DOHH2 (cell line): ENCODE measurements at regions not wholly inside any gene's neighbourhood (a gene's known extent, or its start where the extent isn't known, plus 50 kb on each side); places are given as distances from the start of the nearest gene placed in this dataset.

Experiments used
- H3F3A ChIP-seq: fragments of 200-600 bp; sonication (generic), shearing (Covaris generic); 2 replicates; pipeline ENCODE4 v1.6.0; 2016; ENCODE audit warnings: antibody characterized with exemption, mild to moderate bottlenecking; ENCODE audit not compliant: control insufficient read depth, insufficient read depth
- H3K27ac ChIP-seq: fragments of 200-600 bp; sonication (generic); 2 replicates; pipeline ENCODE4 v1.5.1; 2014; ENCODE audit warnings: low read depth, mild to moderate bottlenecking, low read length, moderate library complexity
- H3K27me3 ChIP-seq: fragments of 200-600 bp; sonication (generic); 2 replicates; pipeline ENCODE4 v1.6.1; 2014; ENCODE audit warnings: mild to moderate bottlenecking, low read length, mixed read lengths; ENCODE audit not compliant: control insufficient read depth
- H3K36me3 ChIP-seq: fragments of 200-600 bp; sonication (generic); 2 replicates; pipeline ENCODE4 v1.6.1; 2014; ENCODE audit warnings: mild to moderate bottlenecking, low read length, moderate library complexity, mixed read lengths; ENCODE audit not compliant: control insufficient read depth
- H3K4me1 ChIP-seq: fragments of 200-600 bp; sonication (generic); 2 replicates; pipeline ENCODE4 v1.6.1; 2014; ENCODE audit warnings: mild to moderate bottlenecking, low read length, mixed read lengths; ENCODE audit not compliant: control insufficient read depth
- H3K4me2 ChIP-seq: fragments of 200-600 bp; sonication (generic); 2 replicates; pipeline ENCODE4 v1.6.0; 2014; ENCODE audit warnings: mild to moderate bottlenecking, low read length, moderate library complexity
- H3K4me3 ChIP-seq: fragments of 200-600 bp; sonication (generic); 2 replicates; pipeline ENCODE4 v1.5.1; 2014; ENCODE audit warnings: mild to moderate bottlenecking, low read length, mixed read lengths
- H3K79me2 ChIP-seq: fragments of 200-600 bp; sonication (generic); 2 replicates; pipeline ENCODE4 v1.6.1; 2014; ENCODE audit warnings: mild to moderate bottlenecking, low read length, mixed read lengths; ENCODE audit not compliant: control insufficient read depth
- H3K9me2 ChIP-seq: fragments of 200-600 bp; sonication (generic); replicated peaks from 2 replicates; pipeline ENCODE4 v1.6.1; 2014; ENCODE audit warnings: mild to moderate bottlenecking, low read length, mixed read lengths; ENCODE audit not compliant: control insufficient read depth
- H3K9me3 ChIP-seq: fragments of 200-600 bp; sonication (generic); 2 replicates; pipeline ENCODE4 v1.6.1; 2014; ENCODE audit warnings: antibody characterized with exemption, low read length, mixed read lengths; ENCODE audit not compliant: control insufficient read depth, insufficient read depth
- H4K20me1 ChIP-seq: fragments of 200-600 bp; sonication (generic); 2 replicates; pipeline ENCODE4 v1.6.0; 2014; ENCODE audit warnings: low read depth, mild to moderate bottlenecking, antibody characterized with exemption, low read length, moderate library complexity; ENCODE audit not compliant: control insufficient read depth, insufficient read depth
- EZH2phosphoT487 ChIP-seq: fragments of 200-600 bp; sonication (generic); IDR thresholded peaks from 2 replicates; pipeline ENCODE4 v1.6.1; 2017; ENCODE audit warnings: borderline replicate concordance, mild to moderate bottlenecking, antibody characterized with exemption, low read length, moderate library complexity, mixed read lengths
- TF ChIP-seq, protein P1 (sequence below): fragments of 200-600 bp; sonication (generic); IDR thresholded peaks from one replicate; pipeline ENCODE4 v1.5.1; 2014; ENCODE audit warnings: antibody characterized with exemption, mild to moderate bottlenecking, low read depth, low read length; ENCODE audit not compliant: poor library complexity, severe bottlenecking

DNA sequence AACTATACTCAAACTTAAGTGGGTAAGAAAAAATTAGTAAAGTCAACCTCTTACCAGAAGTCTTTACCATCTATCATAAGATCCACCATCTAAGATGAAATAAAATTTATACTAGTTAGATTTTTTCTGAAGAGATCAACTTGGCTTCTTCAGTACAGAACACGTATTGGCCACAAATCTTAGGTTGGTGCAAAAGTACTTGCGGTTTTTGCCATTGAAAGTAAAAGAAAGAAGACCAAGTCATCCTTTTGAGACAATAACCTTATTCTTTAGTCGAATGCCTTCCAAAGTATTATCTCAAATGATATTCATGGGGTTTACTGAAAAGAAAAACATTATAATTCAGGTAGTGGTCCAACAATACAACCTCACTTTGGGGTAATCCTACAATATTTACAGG is 292.6 kb upstream of the PTCHD4 start:
- Histone ChIP-seq H3K9me2 (no peaks in the 10 kb centered on the region), H3K79me2 (no peaks in the 10 kb centered on the region), H3K4me2 (no peak overlapping the region), H3F3A (no peaks in the 10 kb centered on the region), H3K27ac (no peak overlapping the region), H3K9me3 (no peaks in the 10 kb centered on the region), H3K36me3 (no peaks in the 10 kb centered on the region), H3K4me3 (no peak overlapping the region), H4K20me1 (no peaks in the 10 kb centered on the region), H3K27me3 (no peaks in the 10 kb centered on the region), H3K4me1 (no peaks in the 10 kb centered on the region)
- TF ChIP-seq EZH2phosphoT487: no peak
- TF ChIP-seq, protein P1, sequence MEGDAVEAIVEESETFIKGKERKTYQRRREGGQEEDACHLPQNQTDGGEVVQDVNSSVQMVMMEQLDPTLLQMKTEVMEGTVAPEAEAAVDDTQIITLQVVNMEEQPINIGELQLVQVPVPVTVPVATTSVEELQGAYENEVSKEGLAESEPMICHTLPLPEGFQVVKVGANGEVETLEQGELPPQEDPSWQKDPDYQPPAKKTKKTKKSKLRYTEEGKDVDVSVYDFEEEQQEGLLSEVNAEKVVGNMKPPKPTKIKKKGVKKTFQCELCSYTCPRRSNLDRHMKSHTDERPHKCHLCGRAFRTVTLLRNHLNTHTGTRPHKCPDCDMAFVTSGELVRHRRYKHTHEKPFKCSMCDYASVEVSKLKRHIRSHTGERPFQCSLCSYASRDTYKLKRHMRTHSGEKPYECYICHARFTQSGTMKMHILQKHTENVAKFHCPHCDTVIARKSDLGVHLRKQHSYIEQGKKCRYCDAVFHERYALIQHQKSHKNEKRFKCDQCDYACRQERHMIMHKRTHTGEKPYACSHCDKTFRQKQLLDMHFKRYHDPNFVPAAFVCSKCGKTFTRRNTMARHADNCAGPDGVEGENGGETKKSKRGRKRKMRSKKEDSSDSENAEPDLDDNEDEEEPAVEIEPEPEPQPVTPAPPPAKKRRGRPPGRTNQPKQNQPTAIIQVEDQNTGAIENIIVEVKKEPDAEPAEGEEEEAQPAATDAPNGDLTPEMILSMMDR: no peak

GRCh38 chr6:48401016-48401415 is 290.0 kb upstream of the PTCHD4 start:
- Histone ChIP-seq H3K36me3 (no peaks in the 10 kb centered on the region), H3K9me3 (no peaks in the 10 kb centered on the region), H3K4me2 (no peak overlapping the region), H3K79me2 (no peaks in the 10 kb centered on the region), H4K20me1 (no peaks in the 10 kb centered on the region), H3F3A (no peaks in the 10 kb centered on the region), H3K27ac (no peak overlapping the region), H3K9me2 (no peaks in the 10 kb centered on the region), H3K27me3 (no peaks in the 10 kb centered on the region), H3K4me3 (no peak overlapping the region), H3K4me1 (no peaks in the 10 kb centered on the region)
- no peak for TF ChIP-seq EZH2phosphoT487
- TF ChIP-seq, protein P1: no peak

DNA sequence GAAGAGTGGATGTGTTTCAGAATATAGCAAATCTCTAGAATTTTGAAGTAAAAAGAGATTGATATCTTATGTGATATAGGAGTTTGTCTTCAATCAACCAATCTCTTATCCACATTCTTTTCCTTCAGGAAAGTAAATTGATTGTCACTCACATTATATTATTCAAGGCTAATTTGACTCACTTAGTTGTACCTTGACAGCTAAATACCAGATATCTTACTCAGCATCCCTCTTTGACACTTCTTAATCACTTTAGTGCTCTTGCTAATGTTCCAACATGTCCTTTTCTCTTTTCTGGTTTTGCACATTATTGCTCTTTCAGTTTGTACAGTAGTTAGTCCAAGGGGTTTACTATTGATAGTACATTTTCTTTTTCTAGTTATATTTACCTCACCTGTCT is 286.9 kb upstream of the PTCHD4 start:
- Histone ChIP-seq H3K4me3 (no peak overlapping the region), H3K9me2 (no peaks in the 10 kb centered on the region; the same call in 1 of the 2 replicates), H3K4me2 (no peak overlapping the region), H3K4me1 (no peaks in the 10 kb centered on the region), H3K9me3 (no peaks in the 10 kb centered on the region), H3K79me2 (no peaks in the 10 kb centered on the region), H3K27ac (no peak overlapping the region), H3F3A (no peaks in the 10 kb centered on the region), H3K36me3 (no peaks in the 10 kb centered on the region), H3K27me3 (no peaks in the 10 kb centered on the region), H4K20me1 (no peaks in the 10 kb centered on the region)
- no peak for TF ChIP-seq EZH2phosphoT487
- TF ChIP-seq, protein P1: no peak
